ENCODE measurements at regions not wholly inside any gene's neighbourhood (a gene's known extent, or its start where the extent isn't known, plus 50 kb on each side); places are given as distances from the start of the nearest gene placed in this dataset.
"Not testable (repeated sequence)": the region's sequence is repeated elsewhere in the genome, so short reads cannot be mapped to it uniquely, and the experiment has no call there.

- not testable (repeated sequence) for DNase-seq
Observed at GRCh38 chr6:16039892-16040627, 88.8 kb upstream of the MYLIP start.

DNA sequence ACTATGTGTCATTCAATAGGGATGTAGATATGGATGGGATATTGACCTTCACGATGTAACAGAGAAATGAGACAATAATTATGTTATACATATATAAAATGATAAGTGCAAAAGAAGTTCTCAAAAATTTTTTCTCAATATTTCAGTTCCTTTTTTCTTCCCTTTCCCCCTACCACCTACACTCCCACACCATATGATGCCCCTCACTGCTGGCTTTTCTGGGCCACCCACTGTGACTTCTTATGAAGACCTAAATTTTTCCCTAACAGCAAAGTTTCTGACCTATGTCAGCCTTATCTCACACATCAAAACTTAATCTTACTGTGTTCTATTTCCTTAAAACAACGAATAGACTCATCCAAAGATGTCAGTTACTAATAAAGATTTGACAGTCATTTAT lies 89.9 kb upstream of the MYLIP start:
- no peak for DNase-seq

- no peak for DNase-seq
Observed at GRCh38 chr6:16035488-16036080, 93.3 kb upstream of the MYLIP start.

DNA sequence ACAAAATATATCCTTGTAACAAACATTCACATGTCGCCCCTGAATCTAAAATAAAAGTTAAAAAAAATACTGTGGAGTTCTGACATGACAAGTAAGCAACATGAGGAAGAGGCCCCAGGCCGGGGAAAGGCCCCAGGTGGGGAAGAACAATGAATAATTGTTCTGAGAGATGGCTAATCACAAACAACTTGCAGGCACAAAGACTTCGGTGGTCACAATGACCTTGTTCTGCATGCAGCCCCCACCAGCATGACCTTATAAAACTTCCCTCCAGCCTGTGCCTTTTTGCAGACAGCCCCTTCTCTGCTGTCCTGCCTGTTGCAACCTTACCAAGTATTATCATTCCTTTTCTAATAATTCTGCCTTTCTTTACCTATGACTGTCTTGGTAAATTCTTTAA lies 95.7 kb upstream of the MYLIP start:
- no peak for DNase-seq

DNA sequence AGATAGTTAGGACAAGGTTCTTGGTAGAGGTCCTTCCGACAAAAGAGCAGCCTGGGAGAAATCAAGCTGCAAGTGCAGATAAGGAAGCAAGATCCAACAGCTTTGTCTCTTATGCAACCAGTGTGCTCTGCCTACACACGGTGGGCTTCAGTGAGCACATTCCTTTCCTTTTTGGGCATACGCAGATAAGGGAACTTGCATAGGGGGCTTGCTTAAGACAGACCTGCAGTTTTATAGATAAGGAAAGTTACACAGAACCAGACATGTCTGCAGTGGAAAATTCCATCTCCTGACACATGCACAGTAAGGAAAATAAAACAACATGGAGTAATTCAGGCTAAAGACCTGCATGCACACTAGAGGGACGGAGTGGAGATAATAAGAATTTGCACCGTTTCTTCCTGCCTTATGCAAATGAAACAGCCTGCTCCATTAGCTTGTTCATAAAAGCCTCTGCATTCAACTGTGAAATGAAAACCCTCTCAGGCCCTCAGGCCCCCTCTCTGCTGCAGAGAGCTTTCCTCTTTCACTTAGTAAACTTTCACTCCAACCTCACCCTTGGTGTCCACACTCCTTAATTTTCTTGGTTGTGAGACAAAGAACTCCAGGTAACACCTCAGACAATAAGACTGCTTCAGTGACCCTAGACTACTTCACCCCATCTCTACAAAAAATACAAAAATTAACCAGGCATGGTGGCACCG lies 97.5 kb upstream of the MYLIP start:
- DNase-seq = no peak

DNA sequence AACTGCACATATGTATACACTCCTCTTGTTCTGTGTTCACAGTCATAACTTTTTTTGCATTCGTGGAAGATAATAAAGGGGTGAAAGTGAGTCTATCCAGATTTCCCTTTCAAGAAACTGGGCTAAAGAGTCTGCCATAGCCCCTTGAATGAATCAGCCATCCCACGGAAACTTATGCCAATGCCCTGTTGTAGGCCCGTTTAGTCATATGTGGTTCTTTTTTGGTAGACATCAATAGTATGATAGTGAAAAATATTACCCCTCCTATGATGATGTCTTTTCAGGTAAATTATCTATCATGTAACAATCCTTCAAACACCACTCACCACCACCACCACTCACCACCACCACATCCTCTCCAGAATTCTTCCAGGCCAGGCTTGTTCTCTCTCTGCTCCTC lies 99.9 kb upstream of the MYLIP start:
- DNase-seq = no peak

- DNase-seq = no peak
Observed at GRCh38 chr6:16020259-16020658, 108.6 kb upstream of the MYLIP start.

GRCh38 chr6:16019462-16019861 lies 109.4 kb upstream of the MYLIP start:
- DNase-seq = peak; percentile 62

DNA sequence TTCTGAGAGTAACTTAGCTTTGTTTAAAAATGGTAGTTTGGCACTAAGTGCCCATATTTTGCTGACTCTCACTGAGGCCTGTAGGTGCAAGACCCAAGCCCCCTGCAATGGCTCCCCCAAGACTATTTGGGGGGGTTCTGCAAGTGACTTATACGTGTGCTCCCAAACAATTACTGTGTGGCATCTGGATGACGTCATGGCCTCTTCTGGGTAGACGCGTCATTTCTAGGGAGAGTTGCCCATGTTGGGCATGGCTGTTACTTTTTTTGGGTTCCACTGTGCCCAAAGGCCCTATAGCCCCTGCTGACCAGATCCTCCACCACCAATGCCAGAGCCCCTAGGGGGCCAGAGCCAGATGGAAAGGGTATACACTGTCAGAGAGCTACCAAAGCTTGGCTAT lies 110.3 kb upstream of the MYLIP start:
- no peak for DNase-seq

DNA sequence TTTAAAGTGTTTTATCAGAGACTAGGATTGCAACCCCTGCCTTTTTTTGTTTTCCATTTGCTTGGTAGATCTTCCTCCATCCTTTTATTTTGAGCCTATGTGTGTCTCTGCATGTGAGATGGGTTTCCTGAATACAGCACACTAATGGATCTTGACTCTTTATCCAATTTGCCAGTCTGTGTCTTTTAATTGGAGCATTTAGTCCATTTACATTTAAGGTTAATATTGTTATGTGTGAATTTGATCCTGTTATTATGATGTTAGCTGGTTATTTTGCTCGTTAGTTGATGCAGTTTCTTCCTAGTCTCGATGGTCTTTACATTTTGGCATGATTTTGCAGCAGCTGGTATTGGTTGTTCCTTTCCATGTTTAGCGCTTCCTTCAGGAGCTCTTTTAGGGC lies 114.6 kb upstream of the MYLIP start:
- not testable (repeated sequence) for DNase-seq

GRCh38 chr6:16007146-16007545 lies 121.7 kb upstream of the MYLIP start:
- DNase-seq = no peak

- no peak for DNase-seq
Observed at GRCh38 chr6:16006681-16007080, 122.2 kb upstream of the MYLIP start.

DNA sequence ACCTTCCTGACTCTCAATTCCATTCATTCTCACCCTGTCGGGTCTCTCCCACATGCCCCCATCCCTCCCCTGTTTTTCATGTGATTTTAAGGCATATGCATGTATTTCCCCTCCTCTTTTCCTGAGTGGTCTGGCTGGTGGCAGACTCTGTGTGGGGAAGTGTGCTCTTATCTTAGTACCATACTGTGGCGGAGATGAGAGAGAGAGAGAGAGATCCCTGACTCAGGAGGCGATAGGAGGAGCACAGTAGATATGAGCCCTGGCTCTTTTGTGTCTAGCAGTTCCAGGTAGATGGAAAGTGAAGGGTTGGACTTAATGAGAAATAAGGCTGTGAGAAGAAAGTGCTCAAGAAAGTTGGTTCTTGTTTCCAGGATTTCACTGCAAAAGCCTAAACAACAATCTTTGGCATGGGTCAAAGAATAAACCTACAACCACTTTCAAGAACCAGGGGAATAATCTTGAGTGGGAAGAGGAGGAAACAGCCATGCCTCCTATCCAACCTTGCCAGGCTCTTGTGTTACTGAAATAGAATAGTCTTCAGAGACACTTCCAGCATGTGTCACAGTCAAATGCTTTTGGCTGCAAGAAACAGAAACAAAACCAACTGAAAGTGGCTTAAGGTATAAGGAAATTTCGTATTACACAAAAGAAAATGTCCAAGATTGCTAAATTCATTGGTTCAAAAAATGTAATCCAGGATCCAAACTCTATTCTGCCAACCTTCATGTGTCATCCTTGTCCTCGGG lies 123.8 kb upstream of the MYLIP start:
- no peak for DNase-seq

DNA sequence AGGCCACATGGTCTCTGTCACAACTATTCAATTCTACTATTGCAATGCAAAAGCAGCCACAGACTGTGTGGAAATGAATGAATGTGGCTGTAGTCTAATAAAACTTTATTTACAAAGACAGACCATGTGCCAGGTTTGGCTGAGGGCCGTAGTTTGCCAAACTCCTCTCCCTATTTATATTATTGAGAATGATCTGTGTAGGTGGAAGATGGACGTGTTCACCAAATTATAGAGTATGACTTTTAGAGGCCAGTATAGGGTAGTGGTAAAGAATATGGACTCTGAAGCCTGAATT lies 125.7 kb upstream of the MYLIP start:
- no peak for DNase-seq

GRCh38 chr6:16002332-16003196 lies 126.3 kb upstream of the MYLIP start:
- no peak for DNase-seq

DNA sequence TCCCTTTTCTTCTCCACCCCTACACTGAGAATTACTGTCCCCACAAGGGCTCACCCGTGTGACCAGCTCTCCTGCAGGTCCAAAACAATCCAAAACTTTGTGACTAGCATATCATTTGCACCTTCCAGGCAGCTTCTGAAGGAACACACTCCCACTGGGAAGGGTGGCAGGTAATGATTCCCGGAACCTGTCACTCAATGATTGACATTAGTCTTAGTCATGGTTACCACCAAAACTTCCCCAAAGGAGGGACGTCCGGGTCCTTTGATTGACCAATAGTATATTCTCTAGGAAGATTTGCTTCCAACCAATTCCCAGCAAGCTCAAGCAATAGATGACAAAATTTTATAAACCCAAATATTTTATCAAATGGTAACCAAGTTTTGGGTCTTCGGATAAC lies 127.7 kb upstream of the MYLIP start:
- no peak for DNase-seq

- no peak for DNase-seq
Observed at GRCh38 chr6:15999201-15999600, 129.7 kb upstream of the MYLIP start.

DNA sequence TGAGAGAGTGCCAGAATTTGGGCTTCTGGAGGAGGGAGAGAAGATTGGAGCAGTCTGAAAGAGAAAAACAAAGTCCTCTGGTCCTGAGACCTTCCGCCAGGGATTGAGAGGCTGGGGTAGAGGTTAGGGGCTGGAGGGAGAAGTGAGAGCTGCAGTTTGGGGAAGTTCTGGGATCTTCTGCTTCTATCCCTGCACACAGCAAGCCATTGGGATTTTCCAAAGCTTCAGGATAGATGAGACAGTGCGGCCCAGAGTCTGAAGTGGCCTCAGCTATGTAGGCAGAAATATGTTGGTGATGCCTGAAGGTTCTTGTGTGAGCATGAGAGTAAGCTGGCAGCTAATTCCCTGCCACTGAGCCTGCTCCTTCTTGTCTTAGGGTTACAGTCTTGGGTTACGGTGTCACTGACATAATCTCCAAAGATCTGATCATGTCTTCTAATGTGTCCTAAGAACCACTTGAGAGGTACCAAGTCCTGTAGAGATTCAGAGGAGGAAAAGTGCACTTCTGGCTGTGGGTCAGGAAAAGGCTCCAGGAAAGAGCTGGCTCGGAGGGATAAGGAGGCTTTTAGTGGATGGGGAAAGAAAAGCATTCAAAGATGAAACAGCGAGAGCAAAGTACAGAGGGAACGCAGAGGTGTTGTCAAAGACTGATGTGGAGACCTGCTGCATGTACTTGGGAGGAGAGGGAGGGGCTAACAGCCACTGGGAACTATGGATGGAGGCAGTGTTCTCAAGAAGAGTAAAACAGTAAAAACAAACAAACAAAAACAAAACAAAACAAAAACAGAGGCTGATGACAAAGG lies 131.1 kb upstream of the MYLIP start:
- DNase-seq = no peak

- DNase-seq = no peak
Observed at GRCh38 chr6:15996030-15996429, 132.9 kb upstream of the MYLIP start.

DNA sequence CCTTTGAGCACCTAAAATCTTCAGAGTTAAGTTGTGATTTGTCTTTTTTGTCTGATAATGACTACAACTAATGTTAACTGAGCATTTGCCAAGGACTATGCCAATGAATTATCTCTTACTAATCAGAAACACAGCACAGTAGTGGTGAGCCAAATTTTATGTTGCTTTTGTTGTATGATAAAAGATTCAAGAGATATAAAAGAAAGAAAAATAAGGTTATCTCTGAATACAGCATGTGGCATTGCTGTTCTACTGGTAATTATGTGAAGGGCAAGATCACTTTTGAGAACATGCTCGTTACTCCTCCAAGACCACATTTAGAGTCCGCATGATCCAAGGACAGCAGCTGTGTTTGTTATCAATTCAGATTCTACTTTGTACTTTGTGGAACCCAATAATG lies 133.4 kb upstream of the MYLIP start:
- no peak for DNase-seq

- DNase-seq = no peak
Observed at GRCh38 chr6:15994814-15995459, 133.9 kb upstream of the MYLIP start.
